ENCODE measurements at regions not wholly inside any gene's neighbourhood (a gene's known extent, or its start where the extent isn't known, plus 50 kb on each side); places are given as distances from the start of the nearest gene placed in this dataset.

- Histone ChIP-seq H3K4me1 (no peaks in the 10 kb centered on the region), H3K27ac (no peak overlapping the region), H3K27me3 (ENCODE audit: low read depth) (no peaks in the 10 kb centered on the region), H3K9me3 (no peaks in the 10 kb centered on the region), H3K4me3 (no peak overlapping the region), H3K36me3 (no peaks in the 10 kb centered on the region)
- no peak for ATAC-seq
- no peak for DNase-seq
- intact Hi-C loops (cut with DNase I): no loop called here
- TF ChIP-seq CTCF (IDR thresholded peaks at IDR 0.05): no peak
Observed at GRCh38 chr10:32167450-32167849, 111.2 kb upstream of the KIF5B start.

- Histone ChIP-seq H3K4me3 (no peak overlapping the region), H3K36me3 (no peaks in the 10 kb centered on the region), H3K9me3 (no peaks in the 10 kb centered on the region), H3K27me3 (ENCODE audit: low read depth) (no peaks in the 10 kb centered on the region), H3K27ac (no peak overlapping the region), H3K4me1 (no peaks in the 10 kb centered on the region)
- intact Hi-C loops (cut with DNase I): no loop called here
- no peak for DNase-seq
- TF ChIP-seq CTCF (IDR thresholded peaks at IDR 0.05): no peak
- no peak for ATAC-seq
Observed at GRCh38 chr10:32166365-32166764, 110.1 kb upstream of the KIF5B start.

GRCh38 chr10:32163762-32164148 is 107.5 kb upstream of the KIF5B start:
- Histone ChIP-seq H3K27me3 (ENCODE audit: low read depth) (no peaks in the 10 kb centered on the region), H3K4me3 (no peak overlapping the region), H3K27ac (no peak overlapping the region), H3K36me3 (no peaks in the 10 kb centered on the region), H3K4me1 (no peaks in the 10 kb centered on the region), H3K9me3 (no peaks in the 10 kb centered on the region)
- intact Hi-C loops (cut with DNase I): no loop called here
- no peak for TF ChIP-seq CTCF (IDR thresholded peaks at IDR 0.05)
- ATAC-seq (no peak), DNase-seq (no peak)

GRCh38 chr10:32163071-32163761 is 107.0 kb upstream of the KIF5B start:
- H3K27me3 ChIP-seq (ENCODE audit: low read depth): no peaks in the 10 kb centered on the region
- TF ChIP-seq CTCF (IDR thresholded peaks at IDR 0.05): no peak
- H3K4me1 ChIP-seq: no peaks in the 10 kb centered on the region
- no peaks in the 10 kb centered on the region for H3K36me3 ChIP-seq
- no peak overlapping the region for H3K27ac ChIP-seq
- ATAC-seq (no peak), DNase-seq (no peak)
- H3K4me3 ChIP-seq: no peak overlapping the region
- intact Hi-C loops (cut with DNase I): no loop called here
- no peaks in the 10 kb centered on the region for H3K9me3 ChIP-seq

GRCh38 chr10:32161586-32161985 is 105.4 kb upstream of the KIF5B start:
- H3K27me3 ChIP-seq (ENCODE audit: low read depth): no peaks in the 10 kb centered on the region

More at GRCh38 chr10:32161586-32161985, 105.4 kb upstream of the KIF5B start:
- DNase-seq: no peak
- Histone ChIP-seq H3K9me3 (no peaks in the 10 kb centered on the region), H3K4me1 (no peaks in the 10 kb centered on the region), H3K4me3 (no peak overlapping the region), H3K27ac (no peak overlapping the region), H3K36me3 (no peaks in the 10 kb centered on the region)
- TF ChIP-seq CTCF (IDR thresholded peaks at IDR 0.05): no peak
- no peak for ATAC-seq
- intact Hi-C loops (cut with DNase I): no loop called here
